ENCODE measurements at regions not wholly inside any gene's neighbourhood (a gene's known extent, or its start where the extent isn't known, plus 50 kb on each side); places are given as distances from the start of the nearest gene placed in this dataset.

DNA sequence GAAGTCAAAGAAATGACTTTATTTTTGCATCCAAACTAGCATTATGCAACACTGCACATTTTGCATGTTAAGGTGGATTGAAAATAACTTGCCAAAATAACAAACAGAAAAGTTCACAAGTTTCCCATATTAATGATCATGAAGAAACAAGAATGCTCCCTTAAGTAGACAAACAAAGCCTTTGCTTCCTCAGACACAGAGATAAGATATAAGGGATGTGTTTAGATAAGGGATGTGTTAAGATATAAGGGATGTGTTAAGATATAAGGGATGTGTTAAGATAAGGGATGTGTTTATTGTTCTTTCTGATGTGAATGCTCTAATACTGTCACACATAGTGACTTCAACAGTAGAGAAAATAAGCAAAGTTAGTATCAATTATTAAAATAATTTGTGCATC lies 174.8 kb downstream of the GABRG2 start:
- ChIA-PET CTCF (no interaction called here), POLR2A (ENCODE audit: unreplicated experiment) (no interaction called here)
- in situ Hi-C loops (cut with MboI; ENCODE audit: low sequenced_read_pairs), result no loop called here
- H3K27ac ChIP-seq (ENCODE audit: insufficient read depth, low read length), result no peak overlapping the region
- ATAC-seq (ENCODE audit: low read depth), result no peak
- no peak overlapping the region for H2BK120ac ChIP-seq (ENCODE audit: low read depth, low read length)
- no peak overlapping the region for H2AK9ac ChIP-seq (replicated peaks; ENCODE audit: low read depth, low read length, poor library complexity)
- no peak overlapping the region for H3K23ac ChIP-seq (ENCODE audit: low read depth, low read length)
- TF ChIP-seq BHLHE40 (IDR thresholded peaks at IDR 0.05; ENCODE audit: low read depth, low read length) (no peak), RAD21 (IDR thresholded peaks at IDR 0.05; ENCODE audit: low read length) (no peak), NFE2L2 (IDR thresholded peaks at IDR 0.05; ENCODE audit: low read depth, low read length) (no peak), RCOR1 (IDR thresholded peaks at IDR 0.05; ENCODE audit: insufficient replicate concordance, low read length) (no peak), MXI1 (IDR thresholded peaks at IDR 0.05; ENCODE audit: borderline replicate concordance, low read depth, low read length) (no peak), CHD1 (IDR thresholded peaks at IDR 0.05; ENCODE audit: low read depth, low read length) (no peak), MAFK (IDR thresholded peaks at IDR 0.05; ENCODE audit: low read depth, low read length) (no peak), CEBPB (IDR thresholded peaks at IDR 0.05; ENCODE audit: low read depth, low read length) (no peak), FOS (IDR thresholded peaks at IDR 0.05; ENCODE audit: low read depth, low read length) (no peak), CTCF (conservative IDR thresholded peaks at IDR 0.05; ENCODE audit: low read depth, low read length) (no peak), MAZ (IDR thresholded peaks at IDR 0.05; ENCODE audit: borderline replicate concordance, low read depth, low read length) (no peak), RFX5 (IDR thresholded peaks at IDR 0.05; ENCODE audit: low read depth, low read length) (no peak), POLR2A (IDR thresholded peaks at IDR 0.05; ENCODE audit: low read depth, low read length) (no peak), SMC3 (IDR thresholded peaks at IDR 0.05; ENCODE audit: low read depth, low read length) (no peak)
- TF ChIP-seq, protein P1, sequence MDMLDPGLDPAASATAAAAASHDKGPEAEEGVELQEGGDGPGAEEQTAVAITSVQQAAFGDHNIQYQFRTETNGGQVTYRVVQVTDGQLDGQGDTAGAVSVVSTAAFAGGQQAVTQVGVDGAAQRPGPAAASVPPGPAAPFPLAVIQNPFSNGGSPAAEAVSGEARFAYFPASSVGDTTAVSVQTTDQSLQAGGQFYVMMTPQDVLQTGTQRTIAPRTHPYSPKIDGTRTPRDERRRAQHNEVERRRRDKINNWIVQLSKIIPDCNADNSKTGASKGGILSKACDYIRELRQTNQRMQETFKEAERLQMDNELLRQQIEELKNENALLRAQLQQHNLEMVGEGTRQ (IDR thresholded peaks at IDR 0.05; ENCODE audit: low read depth, low read length), result no peak
- TF ChIP-seq, protein P2, sequence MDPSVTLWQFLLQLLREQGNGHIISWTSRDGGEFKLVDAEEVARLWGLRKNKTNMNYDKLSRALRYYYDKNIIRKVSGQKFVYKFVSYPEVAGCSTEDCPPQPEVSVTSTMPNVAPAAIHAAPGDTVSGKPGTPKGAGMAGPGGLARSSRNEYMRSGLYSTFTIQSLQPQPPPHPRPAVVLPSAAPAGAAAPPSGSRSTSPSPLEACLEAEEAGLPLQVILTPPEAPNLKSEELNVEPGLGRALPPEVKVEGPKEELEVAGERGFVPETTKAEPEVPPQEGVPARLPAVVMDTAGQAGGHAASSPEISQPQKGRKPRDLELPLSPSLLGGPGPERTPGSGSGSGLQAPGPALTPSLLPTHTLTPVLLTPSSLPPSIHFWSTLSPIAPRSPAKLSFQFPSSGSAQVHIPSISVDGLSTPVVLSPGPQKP (IDR thresholded peaks at IDR 0.05; ENCODE audit: borderline replicate concordance, low read depth, low read length), result no peak
- no peaks in the 10 kb centered on the region for H3K4me1 ChIP-seq (ENCODE audit: control insufficient read depth, insufficient read depth, low read length)
- no peaks in the 10 kb centered on the region for H3K27me3 ChIP-seq (ENCODE audit: control insufficient read depth, insufficient read depth, low read length)
- no peak overlapping the region for H4K8ac ChIP-seq (ENCODE audit: low read depth in 2 of 2, low read length in 2 of 2)
- H3K14ac ChIP-seq (replicated peaks; ENCODE audit: low read depth, low read length), result no peak overlapping the region
- H3K9ac ChIP-seq (ENCODE audit: low read depth, low read length), result no peak overlapping the region
- peaks cover 15% of the 10 kb centered on the region; the same call in 1 of the 2 replicates for H3K9me3 ChIP-seq (ENCODE audit: control insufficient read depth, insufficient read depth, low read length)
- no peak overlapping the region for H4K91ac ChIP-seq (ENCODE audit: insufficient read depth, low read depth, low read length)
- BruUV-seq (replicated peaks), result no TSS peak
- no peak overlapping the region for H2BK20ac ChIP-seq (ENCODE audit: low read depth, low read length)
- H3K79me1 ChIP-seq (ENCODE audit: low read depth in 1 of 2, low read length in 2 of 2), result no peaks in the 10 kb centered on the region
- H2BK15ac ChIP-seq (ENCODE audit: low read depth, low read length), result no peak overlapping the region
- H2BK5ac ChIP-seq (ENCODE audit: low read depth, low read length, poor library complexity, severe bottlenecking), result no peak overlapping the region
- H3K56ac ChIP-seq (ENCODE audit: extremely low read depth, insufficient read depth, low read length), result no peak overlapping the region
- DNase-seq, result no peak
- intact Hi-C loops (cut with micrococcal nuclease), result no loop called here
- no peak overlapping the region for H3K4ac ChIP-seq (ENCODE audit: low read depth, low read length)
- H3K18ac ChIP-seq (ENCODE audit: low read depth, low read length), result no peak overlapping the region
- H2AFZ ChIP-seq (replicated peaks; ENCODE audit: low read length, poor library complexity), result no peak overlapping the region
- H2AK5ac ChIP-seq (ENCODE audit: low read depth, low read length), result no peak overlapping the region
- no peaks in the 10 kb centered on the region for H3K9me1 ChIP-seq (ENCODE audit: insufficient read depth, low read length)
- no peaks in the 10 kb centered on the region for H3K36me3 ChIP-seq (ENCODE audit: control insufficient read depth, insufficient read depth, low read length)
- H3K4me3 ChIP-seq (ENCODE audit: insufficient read depth, low read depth, low read length), result no peak overlapping the region
- dilution Hi-C loops (cut with HindIII; ENCODE audit: low sequenced_read_pairs, unreplicated experiment), result no loop called here
- H3K4me2 ChIP-seq (ENCODE audit: low read depth, low read length), result no peak overlapping the region
- H4K20me1 ChIP-seq (ENCODE audit: insufficient read depth, low read length), result no peaks in the 10 kb centered on the region
- H4K5ac ChIP-seq (ENCODE audit: low read depth, low read length), result no peak overlapping the region

Measured in IMR-90 (cell line).